Ovary (tissue), 3 donors: ENCODE measurements at regions not wholly inside any gene's neighbourhood (a gene's known extent, or its start where the extent isn't known, plus 50 kb on each side); places are given as distances from the start of the nearest gene placed in this dataset.

Source experiments
- CTCF ChIP-seq, 3 donors: fragments of 450-650 bp in 2 of 3; fragments of 200-600 bp in 1 of 3; IDR thresholded peaks; one replicate each; pipeline versions ENCODE4 v1.5.1 to v1.8.0; 2016 to 2022; ENCODE audit warnings: antibody characterized with exemption in 3 of 3, mild to moderate bottlenecking in 1 of 3
- EP300 ChIP-seq: sonication (generic); formaldehyde crosslinking; IDR thresholded peaks from one replicate; pipeline ENCODE4 v1.6.1; 2017; ENCODE audit warnings: antibody characterized with exemption
- POLR2A ChIP-seq: fragments of 450-650 bp; IDR thresholded peaks from one replicate; pipeline ENCODE4 v1.6.1; 2017; ENCODE audit warnings: antibody characterized with exemption, mild to moderate bottlenecking, moderate library complexity
- donor health status: DM: no; HTN: no; CAD: no.

- TF ChIP-seq CTCF (IDR thresholded peaks at IDR 0.05) (no peak), POLR2A (no peak), EP300 (no peak)
Observed at GRCh38 chr4:54487491-54487890, 170.3 kb upstream of the KIT start.
